CD14-positive monocyte (primary cell): ENCODE measurements at regions not wholly inside any gene's neighbourhood (a gene's known extent, or its start where the extent isn't known, plus 50 kb on each side); places are given as distances from the start of the nearest gene placed in this dataset.

Experiments used
- DNase-seq, 3 donors: peaks; one replicate each; pipeline ENCODE4 v3.0.0-alpha.2; 2011 to 2022
- H2AFZ ChIP-seq: 2 replicates; pipeline ENCODE4 v1.6.0; 2012; ENCODE audit warnings: mild to moderate bottlenecking, low read depth, low read length, inconsistent platforms; ENCODE audit not compliant: insufficient read depth, poor library complexity, severe bottlenecking
- H3K27ac ChIP-seq, 2 donors: 1 replicate in 1 of 2; 2 replicates in 1 of 2; pipeline ENCODE4 v1.5.1; 2012 to 2013; ENCODE audit warnings: low read length in 2 of 2, control low read depth in 1 of 2, inconsistent platforms in 1 of 2, low read depth in 1 of 2, mild to moderate bottlenecking in 1 of 2
- H3K27me3 ChIP-seq, 2 donors: one replicate each; pipeline versions ENCODE4 v1.6.0 to v1.6.1; 2011 to 2013; ENCODE audit warnings: low read length in 2 of 2; ENCODE audit not compliant: control insufficient read depth in 2 of 2, insufficient read depth in 2 of 2
- H3K36me3 ChIP-seq, 2 donors: replicated peaks in 1 of 2; 1 replicate in 1 of 2; 2 replicates in 1 of 2; pipeline versions ENCODE4 v1.5.1 to v1.6.1; 2012 to 2013; ENCODE audit warnings: low read length in 2 of 2, control low read depth in 1 of 2, inconsistent platforms in 1 of 2, mild to moderate bottlenecking in 1 of 2; ENCODE audit not compliant: insufficient read depth in 2 of 2, control insufficient read depth in 1 of 2
- H3K4me1 ChIP-seq, 2 donors: 1 replicate in 1 of 2; 2 replicates in 1 of 2; pipeline versions ENCODE4 v1.5.1 to v1.6.1; 2012 to 2013; ENCODE audit warnings: low read length in 2 of 2, control low read depth in 1 of 2, inconsistent platforms in 1 of 2, mild to moderate bottlenecking in 1 of 2, moderate library complexity in 1 of 2; ENCODE audit not compliant: insufficient read depth in 2 of 2, control insufficient read depth in 1 of 2
- H3K4me2 ChIP-seq: replicated peaks from 2 replicates; pipeline ENCODE3; 2012; ENCODE audit warnings: low read length, moderate library complexity, mild to moderate bottlenecking; ENCODE audit not compliant: poor library complexity, severe bottlenecking; ENCODE audit errors: extremely low read depth
- H3K4me3 ChIP-seq, 3 experiments: fragments of 200-600 bp in 1 of 3; sonication (generic) in 1 of 3; replicated peaks in 1 of 3; 1 replicate in 2 of 3; 2 replicates in 1 of 3; pipeline ENCODE4 v1.5.1; 2011 to 2013; ENCODE audit warnings: low read length in 3 of 3, mild to moderate bottlenecking in 3 of 3, control low read depth in 2 of 3, low read depth in 2 of 3, inconsistent platforms in 1 of 3, moderate library complexity in 1 of 3
- H3K79me2 ChIP-seq: 2 replicates; pipeline ENCODE4 v1.6.0; 2012; ENCODE audit warnings: mild to moderate bottlenecking, control low read depth, inconsistent platforms, low read length, moderate library complexity; ENCODE audit not compliant: insufficient read depth
- H3K9ac ChIP-seq: 2 replicates; pipeline ENCODE4 v1.6.0; 2017; ENCODE audit warnings: low read length, mild to moderate bottlenecking; ENCODE audit not compliant: insufficient read depth, poor library complexity, severe bottlenecking
- H3K9me3 ChIP-seq, 2 donors: replicated peaks in 1 of 2; 1 replicate in 1 of 2; 2 replicates in 1 of 2; pipeline versions ENCODE4 v1.5.1 to v1.6.1; 2012 to 2013; ENCODE audit warnings: low read length in 2 of 2, control low read depth in 1 of 2; ENCODE audit not compliant: control insufficient read depth in 1 of 2, insufficient read depth in 1 of 2
- H4K20me1 ChIP-seq: 2 replicates; pipeline ENCODE4 v1.6.0; 2012; ENCODE audit warnings: mild to moderate bottlenecking, low read length, control low read depth, moderate library complexity; ENCODE audit not compliant: insufficient read depth
- H3K27ac Mint-ChIP-seq, 7 donors: one replicate each; pipeline ENCODE4 v1.8.0; 2020; ENCODE audit warnings: mild to moderate bottlenecking in 7 of 7, mixed read lengths in 7 of 7, moderate library complexity in 6 of 7, inconsistent platforms in 2 of 7
- H3K27me3 Mint-ChIP-seq, 3 donors: one replicate each; pipeline ENCODE4 v1.8.0; 2021 to 2022; ENCODE audit warnings: low read depth in 3 of 3, mild to moderate bottlenecking in 3 of 3, mixed read lengths in 3 of 3, moderate library complexity in 3 of 3, inconsistent platforms in 1 of 3
- H3K36me3 Mint-ChIP-seq, 2 donors: one replicate each; pipeline ENCODE4 v1.8.0; 2020; ENCODE audit warnings: mixed read lengths in 2 of 2, inconsistent platforms in 1 of 2, mild to moderate bottlenecking in 1 of 2
- H3K4me1 Mint-ChIP-seq: one replicate; pipeline ENCODE4 v1.8.0; 2020; ENCODE audit warnings: mild to moderate bottlenecking, mixed read lengths
- H3K4me3 Mint-ChIP-seq, 2 donors: one replicate each; pipeline ENCODE4 v1.8.0; 2020; ENCODE audit warnings: mild to moderate bottlenecking in 2 of 2, mixed read lengths in 2 of 2, moderate library complexity in 1 of 2
- H3K9me3 Mint-ChIP-seq, 7 donors: one replicate each; pipeline ENCODE4 v1.8.0; 2020 to 2022; ENCODE audit warnings: mixed read lengths in 7 of 7, mild to moderate bottlenecking in 6 of 7, moderate library complexity in 6 of 7, inconsistent platforms in 2 of 7
- CTCF ChIP-seq: fragments of 200-600 bp; IDR thresholded peaks from one replicate; pipeline ENCODE4 v1.8.0; 2022; ENCODE audit warnings: antibody characterized with exemption, mild to moderate bottlenecking
- WGBS: methylation state at CpG from one replicate; pipeline ENCODE4 v1.1.5; 2013; ENCODE audit warnings: missing lambda C conversion rate; ENCODE audit not compliant: insufficient coverage; 5-methylcytosine and 5-hydroxymethylcytosine counted together
- intact Hi-C, 2 donors: fragments of 100-400 bp; cut with micrococcal nuclease; formaldehyde crosslinking; loops; one replicate each; pipeline versions ENCODE4 v1.15.0 to v1.15.1; 2023

DNA sequence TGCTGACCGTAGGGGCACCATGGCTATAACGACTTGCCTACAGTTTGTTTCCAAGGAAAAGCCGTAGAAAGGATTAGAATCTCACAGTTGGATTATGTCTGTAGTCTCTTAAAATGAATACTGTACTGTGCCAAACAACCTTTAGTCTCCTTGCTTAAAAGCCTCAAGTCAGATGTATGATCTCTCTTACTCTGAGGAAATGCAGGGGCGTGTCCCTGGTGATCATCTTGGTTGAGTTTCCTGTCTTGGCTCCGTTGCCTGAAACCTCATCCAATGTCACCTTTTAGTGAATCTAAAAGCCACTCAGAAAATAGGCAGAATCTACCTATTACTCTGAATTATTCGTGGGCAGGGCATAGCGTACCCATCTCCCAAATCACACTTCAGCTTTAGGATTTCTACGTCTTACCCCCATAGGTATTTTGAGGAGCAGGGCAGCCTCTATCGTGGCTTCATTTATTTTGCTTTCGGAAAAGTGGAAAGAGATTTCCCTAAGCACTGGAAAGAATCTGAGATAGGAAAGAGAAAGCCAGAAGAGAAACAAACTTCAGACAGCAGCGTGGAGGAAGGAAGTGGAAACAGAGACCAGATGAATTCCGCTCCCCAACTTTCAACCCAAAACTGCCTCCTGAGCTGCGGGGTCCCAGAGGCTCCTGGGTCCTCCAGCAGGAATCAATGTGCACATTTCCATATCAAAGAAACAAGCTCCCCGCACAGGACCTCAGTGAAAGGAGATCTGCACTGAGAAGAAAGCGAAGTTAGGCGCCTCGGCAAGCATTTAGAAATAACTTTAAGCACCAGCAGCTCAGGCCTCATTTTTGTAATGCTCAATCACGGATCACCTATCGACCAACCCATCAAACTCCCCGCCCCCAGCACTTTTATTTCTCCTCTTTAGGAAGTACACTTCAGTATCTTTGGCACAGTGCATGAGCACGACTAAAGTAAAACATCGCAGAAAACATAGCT, 245.8 kb downstream of the ETS1 start:
- H4K20me1 ChIP-seq = no peaks in the 10 kb centered on the region
- no peak for DNase-seq
- no peaks in the 10 kb centered on the region for H3K4me1 ChIP-seq
- Mint-ChIP-seq H3K27ac (no peak overlapping the region), H3K4me3 (no peak overlapping the region), H3K9me3 (no peaks in the 10 kb centered on the region), H3K27me3 (no peaks in the 10 kb centered on the region), H3K4me1 (peaks cover 10% of the 10 kb centered on the region), H3K36me3 (no peaks in the 10 kb centered on the region)
- no peak overlapping the region for H3K27ac ChIP-seq
- H3K79me2 ChIP-seq = no peaks in the 10 kb centered on the region
- no peak for TF ChIP-seq CTCF
- H3K4me3 ChIP-seq = no peak overlapping the region
- H3K36me3 ChIP-seq = no peaks in the 10 kb centered on the region
- no peak overlapping the region for H3K9ac ChIP-seq
- H3K27me3 ChIP-seq = no peaks in the 10 kb centered on the region
- intact Hi-C loops = no loop called here
- no peak overlapping the region for H3K4me2 ChIP-seq
- H3K9me3 ChIP-seq = no peaks in the 10 kb centered on the region
- whole genome bisulfite sequencing = 93% methylated on average over 16 of the region's 22 CpGs
- H2AFZ ChIP-seq = no peak overlapping the region

GRCh38 chr11:128339792-128340191, 247.6 kb downstream of the ETS1 start:
- Histone ChIP-seq H3K9ac (no peak overlapping the region), H2AFZ (no peak overlapping the region), H3K36me3 (no peaks in the 10 kb centered on the region), H3K4me3 (no peak overlapping the region), H3K9me3 (no peaks in the 10 kb centered on the region), H3K27ac (no peak overlapping the region), H3K79me2 (no peaks in the 10 kb centered on the region), H3K4me1 (no peaks in the 10 kb centered on the region), H3K27me3 (no peaks in the 10 kb centered on the region), H3K4me2 (no peak overlapping the region), H4K20me1 (no peaks in the 10 kb centered on the region)
- Mint-ChIP-seq H3K9me3 (no peaks in the 10 kb centered on the region), H3K4me1 (peaks cover 10% of the 10 kb centered on the region), H3K36me3 (no peaks in the 10 kb centered on the region), H3K27ac (no peak overlapping the region), H3K27me3 (peaks cover 0 to 2% (median 0%) of the 10 kb centered on the region in 3 donors), H3K4me3 (no peak overlapping the region)
- intact Hi-C loops = no loop called here
- TF ChIP-seq CTCF = no peak
- DNase-seq = no peak
- WGBS = no CpG with 5 or more reads among the region's 6 CpGs
